Ovary (tissue), 7 donors: ENCODE measurements at regions not wholly inside any gene's neighbourhood (a gene's known extent, or its start where the extent isn't known, plus 50 kb on each side); places are given as distances from the start of the nearest gene placed in this dataset.

Experiments
- DNase-seq, 5 donors: peaks; one replicate each; pipeline ENCODE4 v3.0.0-alpha.2; 2019 to 2020
- H3K27ac ChIP-seq, 2 donors: fragments of 200-600 bp; one replicate each; pipeline versions ENCODE4 v1.5.1 to v1.8.0; 2019 to 2022
- H3K27me3 ChIP-seq: fragments of 200-600 bp; one replicate; pipeline ENCODE4 v1.8.0; 2022
- H3K36me3 ChIP-seq: fragments of 200-600 bp; sonication (generic); one replicate; pipeline ENCODE4 v1.5.1; 2019
- H3K4me1 ChIP-seq: one replicate; pipeline ENCODE4 v1.8.1; 2013; ENCODE audit warnings: mild to moderate bottlenecking, moderate library complexity; ENCODE audit not compliant: insufficient read depth
- H3K4me3 ChIP-seq: fragments of 200-600 bp; sonication (generic); one replicate; pipeline ENCODE4 v1.5.1; 2017
- H3K9me3 ChIP-seq, 2 donors: fragments of 200-600 bp in 1 of 2; sonication (generic) in 1 of 2; one replicate each; pipeline versions ENCODE4 v1.5.1 to v1.8.1; 2013 to 2019; ENCODE audit warnings: mild to moderate bottlenecking in 1 of 2, moderate library complexity in 1 of 2
- CTCF ChIP-seq, 3 donors: fragments of 450-650 bp in 2 of 3; fragments of 200-600 bp in 1 of 3; IDR thresholded peaks; one replicate each; pipeline versions ENCODE4 v1.5.1 to v1.8.0; 2016 to 2022; ENCODE audit warnings: antibody characterized with exemption in 3 of 3, mild to moderate bottlenecking in 1 of 3
- EP300 ChIP-seq: sonication (generic); formaldehyde crosslinking; IDR thresholded peaks from one replicate; pipeline ENCODE4 v1.6.1; 2017; ENCODE audit warnings: antibody characterized with exemption
- POLR2A ChIP-seq: fragments of 450-650 bp; IDR thresholded peaks from one replicate; pipeline ENCODE4 v1.6.1; 2017; ENCODE audit warnings: antibody characterized with exemption, mild to moderate bottlenecking, moderate library complexity
- WGBS, 3 donors: extraction: QIAGEN DNeasy Blood & Tissue Kit in 1 of 3; methylation state at CpG; one replicate each; pipeline versions ENCODE4 v1.1.5 to v1.1.7; 2013 to 2017; 5-methylcytosine and 5-hydroxymethylcytosine counted together
- intact Hi-C, 4 donors: fragments of 100-400 bp; cut with DNase I; formaldehyde crosslinking; loops; one replicate each; pipeline versions ENCODE4 v1.11.0 to v1.15.1; 2022 to 2023
- donor health status: DM: no; HTN: no; CAD: no; lungs with moderate emphysema.
- donor health status: DM: no; HTN: no; CAD: no.
- donor health status: Bipolar disorder and iron deficiency.
- donor health status: DM: no; HTN: no; CAD: no.
- donor health status: DM: yes; HTN: yes; CAD: no.

DNA sequence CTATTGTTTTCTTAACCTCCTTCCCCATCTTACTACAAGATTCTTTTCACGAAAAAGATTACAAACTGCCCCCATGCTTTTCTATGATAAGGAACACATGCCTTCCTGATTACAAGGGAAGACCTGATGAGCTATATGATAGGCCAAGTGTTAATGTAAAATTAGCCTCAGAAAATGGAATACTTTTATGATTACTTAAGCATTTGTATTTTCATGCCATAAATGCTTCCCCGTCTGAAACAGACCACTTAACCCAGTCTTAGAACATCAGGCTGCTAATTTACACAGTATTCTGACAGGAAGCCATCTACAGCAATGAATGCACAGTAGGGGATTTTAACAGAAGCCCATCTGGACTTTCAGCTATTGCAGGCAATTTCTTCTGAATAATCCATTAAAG lies 274.9 kb downstream of the HAO1 start:
- no peaks in the 10 kb centered on the region for H3K9me3 ChIP-seq
- no peak overlapping the region for H3K27ac ChIP-seq
- no peak for TF ChIP-seq CTCF (IDR thresholded peaks at IDR 0.05)
- TF ChIP-seq EP300: no peak
- TF ChIP-seq POLR2A: no peak
- intact Hi-C loops: no loop called here
- DNase-seq: no peak
- H3K4me1 ChIP-seq: no peaks in the 10 kb centered on the region
- no peaks in the 10 kb centered on the region for H3K27me3 ChIP-seq
- no peak overlapping the region for H3K4me3 ChIP-seq
- 9 to 16% (median 16%) methylated on average over 2 of the region's 2 CpGs for WGBS, 3 donors
- no peaks in the 10 kb centered on the region for H3K36me3 ChIP-seq

- Histone ChIP-seq H3K27ac (no peak overlapping the region), H3K36me3 (no peaks in the 10 kb centered on the region), H3K27me3 (no peaks in the 10 kb centered on the region), H3K4me1 (no peaks in the 10 kb centered on the region), H3K9me3 (no peaks in the 10 kb centered on the region), H3K4me3 (no peak overlapping the region)
- intact Hi-C loops: no loop called here
- 55 to 92% (median 68%) methylated on average over 4 of the region's 4 CpGs for WGBS, 3 donors
- DNase-seq: no peak
- TF ChIP-seq EP300: no peak
- TF ChIP-seq CTCF (IDR thresholded peaks at IDR 0.05): no peak
- TF ChIP-seq POLR2A: no peak
Measured at GRCh38 chr20:7667194-7667593, 273.1 kb downstream of the HAO1 start.

GRCh38 chr20:7672571-7672970 lies 267.7 kb downstream of the HAO1 start:
- intact Hi-C loops: no loop called here
- Histone ChIP-seq H3K9me3 (no peaks in the 10 kb centered on the region), H3K27ac (no peak overlapping the region), H3K4me3 (no peak overlapping the region), H3K36me3 (no peaks in the 10 kb centered on the region), H3K27me3 (no peaks in the 10 kb centered on the region), H3K4me1 (no peaks in the 10 kb centered on the region)
- no peak for DNase-seq
- TF ChIP-seq CTCF (IDR thresholded peaks at IDR 0.05) (no peak), EP300 (no peak), POLR2A (no peak)
- 40 to 49% (median 45%) methylated on average over 7 of the region's 7 CpGs for WGBS, 3 donors

DNA sequence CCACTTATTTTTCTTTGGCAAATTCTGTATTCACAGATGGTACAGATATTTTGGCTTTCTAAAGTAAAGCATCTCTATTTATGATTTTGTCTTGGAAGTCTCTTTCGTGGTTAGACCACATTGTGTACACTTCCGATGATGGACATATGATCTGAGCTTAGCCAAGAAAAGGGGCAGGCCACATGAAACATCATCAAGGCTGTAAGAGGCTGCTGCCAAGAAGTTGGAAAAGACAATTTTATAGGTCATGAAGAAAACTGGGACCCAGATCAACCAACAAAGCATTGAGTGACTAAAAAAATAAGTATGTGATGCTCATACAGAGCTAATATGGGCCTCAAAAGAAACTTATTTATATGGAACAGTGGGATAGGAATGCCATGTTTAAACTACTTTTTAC lies 266.4 kb downstream of the HAO1 start:
- WGBS, 3 donors: 29 to 49% (median 31%) methylated on average over 2 of the region's 2 CpGs
- no peaks in the 10 kb centered on the region for H3K4me1 ChIP-seq

More for the DNA sequence above, 266.4 kb downstream of the HAO1 start:
- no peak for DNase-seq
- Histone ChIP-seq H3K27me3 (no peaks in the 10 kb centered on the region), H3K9me3 (no peaks in the 10 kb centered on the region), H3K27ac (no peak overlapping the region), H3K36me3 (no peaks in the 10 kb centered on the region), H3K4me3 (no peak overlapping the region)
- TF ChIP-seq CTCF (IDR thresholded peaks at IDR 0.05) (no peak), EP300 (no peak), POLR2A (no peak)
- intact Hi-C loops: no loop called here
